Neuronal stem cell (in vitro differentiated cells): ENCODE measurements at regions not wholly inside any gene's neighbourhood (a gene's known extent, or its start where the extent isn't known, plus 50 kb on each side); places are given as distances from the start of the nearest gene placed in this dataset.

Experiments
- DNase-seq: peaks from one replicate; pipeline ENCODE4 v3.0.0-alpha.2; 2013; ENCODE audit warnings: low spot score
- H2AFZ ChIP-seq: one replicate; pipeline ENCODE4 v1.6.1; 2013; ENCODE audit warnings: mild to moderate bottlenecking, low read length, inconsistent platforms
- H2AK5ac ChIP-seq: 2 replicates; pipeline ENCODE4 v1.6.1; 2013; ENCODE audit warnings: low read depth, mild to moderate bottlenecking, inconsistent platforms, low read length, moderate library complexity, mixed read lengths
- H2BK120ac ChIP-seq: 2 replicates; pipeline ENCODE4 v1.6.1; 2013; ENCODE audit warnings: low read depth, mild to moderate bottlenecking, inconsistent platforms, low read length, moderate library complexity, mixed read lengths
- H2BK12ac ChIP-seq: one replicate; pipeline ENCODE4 v1.6.1; 2013; ENCODE audit warnings: low read length, inconsistent platforms
- H2BK15ac ChIP-seq: 2 replicates; pipeline ENCODE4 v1.6.1; 2013; ENCODE audit warnings: mild to moderate bottlenecking, low read length, inconsistent platforms, mixed read lengths
- H2BK5ac ChIP-seq: one replicate; pipeline ENCODE4 v1.6.1; 2013; ENCODE audit warnings: inconsistent platforms, mild to moderate bottlenecking, low read length, moderate library complexity
- H3K14ac ChIP-seq: one replicate; pipeline ENCODE4 v1.6.1; 2013; ENCODE audit warnings: low read length, inconsistent platforms
- H3K18ac ChIP-seq: 2 replicates; pipeline ENCODE4 v1.6.1; 2013; ENCODE audit warnings: low read length, inconsistent platforms
- H3K23ac ChIP-seq: 2 replicates; pipeline ENCODE4 v1.6.1; 2013; ENCODE audit warnings: low read depth, mild to moderate bottlenecking, mixed read lengths, low read length, inconsistent platforms; ENCODE audit not compliant: poor library complexity
- H3K27ac ChIP-seq: replicated peaks from 3 replicates; pipeline ENCODE4 v1.5.1; 2013; ENCODE audit warnings: low read length, inconsistent platforms
- H3K27me3 ChIP-seq, 3 experiments: 2 replicates each; pipeline ENCODE4 v1.6.1; 2013; ENCODE audit warnings: low read length in 3 of 3, mild to moderate bottlenecking in 2 of 3, inconsistent platforms in 1 of 3, low read depth in 1 of 3, mixed read lengths in 1 of 3, moderate library complexity in 1 of 3; ENCODE audit not compliant: control insufficient read depth in 3 of 3, insufficient read depth in 3 of 3
- H3K36me3 ChIP-seq, 2 donors: replicated peaks in 1 of 2; 2 replicates each; pipeline ENCODE4 v1.6.1; 2013; ENCODE audit warnings: low read length in 2 of 2; ENCODE audit not compliant: control insufficient read depth in 2 of 2, insufficient read depth in 2 of 2
- H3K4ac ChIP-seq: 2 replicates; pipeline ENCODE4 v1.6.1; 2013; ENCODE audit warnings: inconsistent platforms, mild to moderate bottlenecking, low read length, moderate library complexity
- H3K4me1 ChIP-seq, 2 donors: 1 replicate in 1 of 2; 2 replicates in 1 of 2; pipeline ENCODE4 v1.6.1; 2013; ENCODE audit warnings: low read length in 2 of 2, low read depth in 1 of 2; ENCODE audit not compliant: control insufficient read depth in 2 of 2, insufficient read depth in 1 of 2
- H3K4me2 ChIP-seq: one replicate; pipeline ENCODE4 v1.6.1; 2013; ENCODE audit warnings: mild to moderate bottlenecking, low read length, inconsistent platforms; ENCODE audit not compliant: insufficient read depth, poor library complexity, severe bottlenecking
- H3K4me3 ChIP-seq, 2 donors: 2 replicates each; pipeline ENCODE4 v1.5.1; 2013; ENCODE audit warnings: low read length in 2 of 2, mild to moderate bottlenecking in 2 of 2, inconsistent platforms in 1 of 2, moderate library complexity in 1 of 2
- H3K79me1 ChIP-seq: one replicate; pipeline ENCODE4 v1.6.1; 2013; ENCODE audit warnings: low read depth, mild to moderate bottlenecking, inconsistent platforms, low read length, moderate library complexity
- H3K9ac ChIP-seq: one replicate; pipeline ENCODE4 v1.6.1; 2013; ENCODE audit warnings: mild to moderate bottlenecking, low read depth, low read length, inconsistent platforms; ENCODE audit not compliant: poor library complexity
- H3K9me3 ChIP-seq, 2 donors: replicated peaks in 1 of 2; 2 replicates each; pipeline versions ENCODE3 to v1.6.1; 2013; ENCODE audit warnings: low read length in 2 of 2, mild to moderate bottlenecking in 2 of 2, inconsistent platforms in 1 of 2, low read depth in 1 of 2, mixed read lengths in 1 of 2, moderate library complexity in 1 of 2; ENCODE audit not compliant: control insufficient read depth in 2 of 2, insufficient read depth in 1 of 2
- H4K8ac ChIP-seq: one replicate; pipeline ENCODE4 v1.6.1; 2013; ENCODE audit warnings: low read depth, mild to moderate bottlenecking, inconsistent platforms, low read length, moderate library complexity
- H4K91ac ChIP-seq: one replicate; pipeline ENCODE4 v1.6.1; 2013; ENCODE audit warnings: low read length, low read depth, mild to moderate bottlenecking, inconsistent platforms; ENCODE audit not compliant: poor library complexity
- WGBS, 2 donors: extraction: QIAGEN DNeasy Blood & Tissue Kit; methylation state at CpG; one replicate each; pipeline ENCODE4 v1.1.7; 2013; ENCODE audit warnings: missing lambda C conversion rate in 2 of 2, mixed read lengths in 1 of 2; ENCODE audit not compliant: insufficient read length in 2 of 2, insufficient replicate concordance in 1 of 2; ENCODE audit errors: extremely low coverage in 2 of 2; 5-methylcytosine and 5-hydroxymethylcytosine counted together

- DNase-seq: no peak
- Histone ChIP-seq H3K4me2 (no peak overlapping the region), H3K27me3 (no peaks in the 10 kb centered on the region), H2BK15ac (no peak overlapping the region), H3K18ac (no peak overlapping the region), H3K4me3 (no peak overlapping the region), H3K9me3 (no peaks in the 10 kb centered on the region), H3K4ac (no peak overlapping the region), H3K36me3 (no peaks in the 10 kb centered on the region), H2AK5ac (no peak overlapping the region), H2BK5ac (no peak overlapping the region), H4K8ac (no peak overlapping the region), H2BK120ac (no peak overlapping the region), H3K9ac (no peak overlapping the region), H2AFZ (no peak overlapping the region), H3K79me1 (no peaks in the 10 kb centered on the region), H3K4me1 (no peaks in the 10 kb centered on the region), H2BK12ac (no peak overlapping the region), H3K27ac (no peak overlapping the region), H4K91ac (no peak overlapping the region), H3K23ac (no peak overlapping the region), H3K14ac (no peak overlapping the region)
- WGBS, 2 donors: no CpG with 5 or more reads among the region's 1 CpG
Observed at GRCh38 chr4:98754736-98755135, 96.3 kb upstream of the TSPAN5 start.

- Histone ChIP-seq H3K36me3 (no peaks in the 10 kb centered on the region), H4K8ac (no peak overlapping the region), H2BK12ac (no peak overlapping the region), H2AK5ac (no peak overlapping the region), H3K9me3 (no peaks in the 10 kb centered on the region), H3K4ac (no peak overlapping the region), H3K4me2 (no peak overlapping the region), H2AFZ (no peak overlapping the region), H3K4me1 (peaks cover 2 to 15% of the 10 kb centered on the region in 2 donors), H2BK15ac (no peak overlapping the region), H3K27me3 (no peaks in the 10 kb centered on the region), H3K4me3 (no peak overlapping the region), H3K23ac (no peak overlapping the region), H3K18ac (no peak overlapping the region), H3K79me1 (no peaks in the 10 kb centered on the region), H4K91ac (no peak overlapping the region), H3K9ac (no peak overlapping the region), H2BK5ac (no peak overlapping the region), H3K14ac (no peak overlapping the region), H3K27ac (no peak overlapping the region), H2BK120ac (no peak overlapping the region)
- no peak for DNase-seq
Observed at GRCh38 chr4:98749206-98749605, 90.8 kb upstream of the TSPAN5 start.

GRCh38 chr4:98748609-98749008, 90.2 kb upstream of the TSPAN5 start:
- H3K79me1 ChIP-seq: no peaks in the 10 kb centered on the region
- no peak overlapping the region for H4K8ac ChIP-seq
- H3K9me3 ChIP-seq: no peaks in the 10 kb centered on the region
- H3K27me3 ChIP-seq: no peaks in the 10 kb centered on the region
- H3K9ac ChIP-seq: no peak overlapping the region
- WGBS, 2 donors: no CpG with 5 or more reads among the region's 2 CpGs
- no peak overlapping the region for H3K23ac ChIP-seq
- H2BK120ac ChIP-seq: no peak overlapping the region
- no peak overlapping the region for H3K18ac ChIP-seq
- peak overlapping the region; percentile 83 for H2AFZ ChIP-seq
- H3K4me1 ChIP-seq: peaks cover 2 to 15% of the 10 kb centered on the region in 2 donors
- no peak overlapping the region for H2BK12ac ChIP-seq
- no peak overlapping the region for H2AK5ac ChIP-seq
- H3K14ac ChIP-seq: no peak overlapping the region
- H3K4me2 ChIP-seq: no peak overlapping the region
- H2BK15ac ChIP-seq: no peak overlapping the region
- H3K4ac ChIP-seq: no peak overlapping the region
- DNase-seq: no peak
- no peak overlapping the region for H4K91ac ChIP-seq
- no peaks in the 10 kb centered on the region for H3K36me3 ChIP-seq
- H3K27ac ChIP-seq: no peak overlapping the region
- no peak overlapping the region for H2BK5ac ChIP-seq
- H3K4me3 ChIP-seq: no peak overlapping the region

GRCh38 chr4:98747393-98748091, 89.1 kb upstream of the TSPAN5 start:
- Histone ChIP-seq H2BK12ac (no peak overlapping the region), H4K91ac (no peak overlapping the region), H3K4me2 (no peak overlapping the region), H4K8ac (no peak overlapping the region), H3K36me3 (no peaks in the 10 kb centered on the region), H3K18ac (no peak overlapping the region), H3K9ac (no peak overlapping the region), H2AK5ac (no peak overlapping the region), H3K79me1 (no peaks in the 10 kb centered on the region), H3K14ac (no peak overlapping the region), H3K4me1 (peaks cover 2 to 15% of the 10 kb centered on the region in 2 donors), H2AFZ (peak overlapping the region; percentile 83), H3K27me3 (no peaks in the 10 kb centered on the region), H2BK5ac (no peak overlapping the region), H3K4ac (no peak overlapping the region), H3K23ac (no peak overlapping the region), H3K9me3 (no peaks in the 10 kb centered on the region), H2BK15ac (no peak overlapping the region), H3K4me3 (no peak overlapping the region), H2BK120ac (no peak overlapping the region), H3K27ac (peak overlapping the region; percentile 68)
- WGBS, 2 donors: no CpG with 5 or more reads among the region's 7 CpGs
- peak; percentile 27 for DNase-seq
